Aorta (tissue), 5 donors: ENCODE measurements at regions not wholly inside any gene's neighbourhood (a gene's known extent, or its start where the extent isn't known, plus 50 kb on each side); places are given as distances from the start of the nearest gene placed in this dataset.

ENCODE experiments used
- ATAC-seq: fragments of 200-7000 bp; cut with Tn5 transposase; one replicate; pipeline ENCODE4 v1.9.1; 2022; ENCODE audit warnings: moderate library complexity; ENCODE audit not compliant: low FRiP score
- DNase-seq, 2 donors: peaks; one replicate each; pipeline ENCODE4 v3.0.0-alpha.2; 2020
- H3K27ac ChIP-seq, 2 donors: one replicate each; pipeline ENCODE4 v1.5.1; 2013; ENCODE audit warnings: low read length in 2 of 2, mild to moderate bottlenecking in 2 of 2, moderate library complexity in 2 of 2, control low read depth in 1 of 2, inconsistent platforms in 1 of 2, low read depth in 1 of 2
- H3K27me3 ChIP-seq, 2 donors: one replicate each; pipeline ENCODE4 v1.6.1; 2013; ENCODE audit warnings: control low read depth in 1 of 2, low read length in 1 of 2, mild to moderate bottlenecking in 1 of 2, moderate library complexity in 1 of 2; ENCODE audit not compliant: insufficient read depth in 2 of 2, control insufficient read depth in 1 of 2
- H3K36me3 ChIP-seq, 2 donors: one replicate each; pipeline ENCODE4 v1.6.1; 2013; ENCODE audit warnings: control low read depth in 1 of 2, low read length in 1 of 2, mild to moderate bottlenecking in 1 of 2; ENCODE audit not compliant: insufficient read depth in 2 of 2, control insufficient read depth in 1 of 2
- H3K4me1 ChIP-seq, 2 donors: one replicate each; pipeline ENCODE4 v1.6.1; 2013; ENCODE audit warnings: low read length in 2 of 2, control low read depth in 1 of 2, mild to moderate bottlenecking in 1 of 2, moderate library complexity in 1 of 2; ENCODE audit not compliant: insufficient read depth in 2 of 2, control insufficient read depth in 1 of 2
- H3K4me3 ChIP-seq, 2 donors: one replicate each; pipeline ENCODE4 v1.5.1; 2013; ENCODE audit warnings: low read length in 2 of 2, control low read depth in 1 of 2, mild to moderate bottlenecking in 1 of 2
- H3K9me3 ChIP-seq: one replicate; pipeline ENCODE4 v1.6.1; 2013; ENCODE audit warnings: mild to moderate bottlenecking, low read length; ENCODE audit not compliant: control insufficient read depth
- WGBS, 2 donors: extraction: QIAGEN DNeasy Blood & Tissue Kit; methylation state at CpG; one replicate each; pipeline ENCODE4 v1.1.7; 2013; 5-methylcytosine and 5-hydroxymethylcytosine counted together
- intact Hi-C, 2 donors: fragments of 100-400 bp; cut with DNase I; formaldehyde crosslinking; loops; one replicate each; pipeline versions ENCODE4 v1.14.2 to v1.15.0; 2022
- donor health status: healthy with polysubstance abuse.
- donor health status: Bipolar disorder and iron deficiency.
- donor health status: DM: no; HTN: no; CAD: no.
- donor health status: DM: no; HTN: no; CAD: no.
- donor health status: DM: yes; HTN: yes; CAD: no.

DNA sequence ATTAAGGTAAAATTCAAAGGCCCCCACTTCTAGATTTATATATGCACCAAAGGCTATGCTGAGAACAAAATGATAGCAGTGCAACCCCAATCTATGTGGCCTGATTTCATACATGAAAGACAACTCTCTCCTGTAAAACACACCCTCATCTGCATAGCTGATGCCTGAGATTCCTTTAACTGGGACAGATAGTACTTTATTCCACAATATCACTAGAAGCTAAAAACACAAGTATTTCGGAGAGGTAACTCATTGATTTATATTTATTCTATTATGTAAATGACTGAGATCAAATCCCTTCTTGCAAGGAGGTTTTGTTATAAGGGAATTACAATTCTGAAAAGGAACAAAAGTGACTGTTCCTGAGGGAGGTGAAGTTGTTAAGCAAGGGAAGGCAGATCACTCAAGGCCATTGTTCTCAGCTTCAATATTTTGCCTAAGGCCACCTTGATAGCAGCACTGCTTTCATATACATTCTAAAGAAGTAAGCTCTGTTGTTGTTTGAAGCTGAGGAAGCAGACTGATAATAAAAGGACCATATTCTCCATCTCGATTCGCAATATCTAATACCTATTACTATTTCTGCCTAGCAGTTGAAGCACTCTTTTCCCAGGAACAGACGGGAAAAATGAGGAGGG lies 471.0 kb upstream of the CDH7 start:
- WGBS, 2 donors: 92% methylated on average over 4 of the region's 4 CpGs
- Histone ChIP-seq H3K27ac (no peak overlapping the region), H3K36me3 (no peaks in the 10 kb centered on the region), H3K27me3 (no peaks in the 10 kb centered on the region), H3K4me3 (no peak overlapping the region), H3K9me3 (no peaks in the 10 kb centered on the region), H3K4me1 (no peaks in the 10 kb centered on the region)
- DNase-seq (no peak), ATAC-seq (no peak)
- intact Hi-C loops: no loop called here

DNA sequence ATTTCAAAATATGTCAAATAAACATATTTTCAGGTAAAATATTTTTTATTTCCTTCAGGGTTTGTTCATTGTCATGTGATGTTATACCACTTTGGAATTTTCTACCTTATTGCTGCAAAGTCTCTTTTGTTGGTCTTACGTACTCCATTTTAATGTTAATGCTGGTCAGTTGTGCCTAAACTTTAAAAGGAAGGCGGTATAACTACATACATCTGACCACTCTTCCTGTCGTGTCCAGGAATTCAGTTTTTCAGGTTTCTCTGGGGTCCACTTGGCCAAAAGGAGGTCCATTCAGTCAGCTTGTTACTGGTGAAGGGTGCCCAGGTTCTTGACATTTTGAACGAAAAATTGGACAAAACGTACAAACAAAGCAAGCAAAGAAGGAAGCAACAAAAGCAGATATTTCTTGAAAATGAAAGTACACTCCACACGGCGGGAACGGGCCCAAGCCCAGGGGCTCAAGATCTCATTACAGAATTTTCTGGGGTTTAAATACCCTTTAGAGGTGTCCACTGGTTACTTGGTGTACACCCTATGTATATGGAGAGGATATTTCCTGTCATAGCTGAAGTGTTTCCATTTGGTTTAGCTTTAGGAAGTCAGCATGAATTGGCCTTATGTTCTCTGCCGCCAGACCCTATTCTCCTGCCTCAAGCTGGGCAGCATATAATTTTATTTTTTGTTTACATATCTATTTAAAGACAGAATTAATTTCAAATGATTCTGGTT lies 471.7 kb upstream of the CDH7 start:
- Histone ChIP-seq H3K9me3 (no peaks in the 10 kb centered on the region), H3K27ac (no peak overlapping the region), H3K4me1 (no peaks in the 10 kb centered on the region), H3K4me3 (no peak overlapping the region), H3K36me3 (no peaks in the 10 kb centered on the region), H3K27me3 (no peaks in the 10 kb centered on the region)
- WGBS, 2 donors: 90 to 91% methylated on average over 9 of the region's 9 CpGs
- DNase-seq (no peak), ATAC-seq (no peak)
- intact Hi-C loops: no loop called here

DNA sequence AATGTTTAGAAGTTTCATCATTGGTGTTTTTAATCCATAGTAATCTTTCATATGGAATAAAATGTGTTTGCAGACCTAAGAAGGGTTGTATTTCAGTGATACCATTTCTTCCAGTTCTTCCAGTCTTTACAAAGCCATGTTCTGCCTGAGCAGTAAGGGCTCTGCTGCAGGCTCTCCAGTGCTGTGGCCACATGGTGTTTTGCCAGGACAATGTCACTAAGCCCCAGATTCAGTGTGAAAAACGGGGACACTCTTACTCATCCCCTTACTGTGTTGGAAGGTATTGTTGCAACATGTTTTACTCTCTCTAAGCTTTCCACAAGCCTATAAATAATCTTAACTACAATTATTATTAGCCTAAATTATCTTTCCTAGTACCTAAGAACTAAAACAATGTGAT lies 481.4 kb upstream of the CDH7 start:
- no peak overlapping the region for H3K4me3 ChIP-seq
- ATAC-seq (no peak), DNase-seq (no peak)
- H3K27ac ChIP-seq: no peak overlapping the region
- H3K4me1 ChIP-seq: no peaks in the 10 kb centered on the region
- H3K27me3 ChIP-seq: peaks cover 0 to 2% of the 10 kb centered on the region in 2 donors
- intact Hi-C loops: no loop called here
- WGBS, 2 donors: 35 to 50% methylated on average over 1 of the region's 1 CpG
- H3K36me3 ChIP-seq: no peaks in the 10 kb centered on the region
- no peaks in the 10 kb centered on the region for H3K9me3 ChIP-seq

DNA sequence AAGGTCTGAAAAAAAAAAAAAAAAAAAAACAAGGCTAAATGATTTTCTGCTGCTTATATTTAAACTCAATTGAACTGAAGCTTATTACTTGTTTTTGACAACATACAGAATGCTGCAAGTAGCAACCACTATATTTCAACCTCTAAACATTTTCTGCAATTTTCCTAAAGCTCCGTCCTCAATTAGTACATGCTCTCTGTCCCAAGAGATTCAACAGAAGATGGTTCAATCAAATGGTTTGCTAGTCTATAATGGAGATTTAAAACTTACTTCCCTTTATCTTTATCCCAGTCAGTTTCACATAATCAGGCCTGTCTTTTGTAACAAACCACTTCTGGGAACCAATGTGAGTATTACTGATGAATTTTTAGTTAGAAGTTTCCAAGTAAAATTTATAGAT lies 485.1 kb upstream of the CDH7 start:
- Histone ChIP-seq H3K9me3 (no peaks in the 10 kb centered on the region), H3K4me1 (no peaks in the 10 kb centered on the region), H3K4me3 (no peak overlapping the region), H3K36me3 (no peaks in the 10 kb centered on the region), H3K27me3 (peaks cover 0 to 2% of the 10 kb centered on the region in 2 donors), H3K27ac (no peak overlapping the region)
- WGBS, 2 donors: 84 to 91% methylated on average over 1 of the region's 1 CpG
- ATAC-seq: no peak
- no peak for DNase-seq
- intact Hi-C loops: no loop called here

DNA sequence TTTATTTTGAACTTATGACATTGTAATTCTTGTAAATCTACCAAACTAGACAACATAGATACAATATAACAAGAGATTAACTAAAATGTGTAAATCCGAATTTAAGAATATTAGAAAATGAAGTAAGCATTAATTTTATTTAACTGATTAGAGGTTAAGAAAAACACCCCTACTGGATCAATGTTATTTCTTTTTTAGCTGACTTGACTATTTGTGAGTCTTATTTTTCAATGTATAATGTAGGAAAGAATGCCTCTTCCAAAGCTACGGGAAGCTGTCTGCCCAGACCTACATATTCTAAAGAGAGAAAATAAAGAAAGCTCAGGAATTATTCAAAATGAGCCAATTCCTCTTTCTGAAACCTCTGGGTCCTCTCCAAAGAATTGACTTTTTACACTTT lies 490.8 kb upstream of the CDH7 start:
- Histone ChIP-seq H3K27me3 (no peaks in the 10 kb centered on the region), H3K4me3 (no peak overlapping the region), H3K27ac (no peak overlapping the region), H3K36me3 (no peaks in the 10 kb centered on the region), H3K9me3 (no peaks in the 10 kb centered on the region), H3K4me1 (no peaks in the 10 kb centered on the region)
- intact Hi-C loops: no loop called here
- 38 to 44% methylated on average over 2 of the region's 2 CpGs for WGBS, 2 donors
- ATAC-seq (no peak), DNase-seq (no peak)

DNA sequence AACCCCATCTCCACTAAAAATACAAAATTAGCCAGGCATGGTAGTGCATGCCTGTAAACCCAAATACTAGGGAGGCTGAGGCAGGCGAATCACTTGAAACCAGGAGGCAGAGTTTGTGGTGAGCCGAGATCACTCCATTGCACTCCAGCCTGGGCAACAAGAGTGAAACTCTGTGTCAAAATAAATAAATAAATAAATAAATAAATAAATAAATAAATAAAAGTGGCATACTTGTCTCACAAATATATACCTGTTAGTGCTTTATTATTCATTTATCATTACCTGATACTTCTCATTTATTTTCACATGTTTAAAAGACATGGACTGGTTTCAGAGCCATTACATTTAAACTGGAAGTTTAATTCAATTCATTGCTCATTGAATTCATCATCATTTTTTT lies 491.4 kb upstream of the CDH7 start:
- Histone ChIP-seq H3K4me1 (no peaks in the 10 kb centered on the region), H3K4me3 (no peak overlapping the region), H3K27me3 (no peaks in the 10 kb centered on the region), H3K27ac (no peak overlapping the region), H3K36me3 (no peaks in the 10 kb centered on the region), H3K9me3 (no peaks in the 10 kb centered on the region)
- WGBS, 2 donors: 90 to 96% methylated on average over 2 of the region's 2 CpGs
- intact Hi-C loops: no loop called here
- DNase-seq: no peak
- no peak for ATAC-seq

DNA sequence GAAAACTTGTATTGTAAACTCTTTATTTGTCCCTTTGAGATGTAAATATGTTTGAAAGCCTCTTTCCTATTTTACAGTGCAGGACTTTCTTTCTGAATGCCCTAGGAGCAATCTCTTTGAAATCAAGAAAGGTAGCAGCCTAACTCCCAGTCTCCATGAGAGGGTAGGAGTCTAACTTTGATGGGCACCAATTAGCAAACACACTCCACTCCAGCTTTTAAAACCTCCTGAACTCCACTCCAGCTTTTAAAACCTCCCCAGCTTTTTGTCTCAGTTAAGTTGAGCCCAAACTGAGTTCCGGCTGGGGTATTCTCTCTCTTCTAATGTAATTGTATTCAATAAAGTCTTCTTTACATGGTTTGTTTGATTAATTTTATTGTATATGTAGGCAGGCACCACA lies 493.7 kb upstream of the CDH7 start:
- WGBS, 2 donors: 24 to 45% methylated on average over 1 of the region's 1 CpG
- Histone ChIP-seq H3K4me3 (no peak overlapping the region), H3K9me3 (no peaks in the 10 kb centered on the region), H3K27ac (no peak overlapping the region), H3K27me3 (no peaks in the 10 kb centered on the region), H3K4me1 (no peaks in the 10 kb centered on the region), H3K36me3 (no peaks in the 10 kb centered on the region)
- intact Hi-C loops: no loop called here
- DNase-seq: no peak
- no peak for ATAC-seq

DNA sequence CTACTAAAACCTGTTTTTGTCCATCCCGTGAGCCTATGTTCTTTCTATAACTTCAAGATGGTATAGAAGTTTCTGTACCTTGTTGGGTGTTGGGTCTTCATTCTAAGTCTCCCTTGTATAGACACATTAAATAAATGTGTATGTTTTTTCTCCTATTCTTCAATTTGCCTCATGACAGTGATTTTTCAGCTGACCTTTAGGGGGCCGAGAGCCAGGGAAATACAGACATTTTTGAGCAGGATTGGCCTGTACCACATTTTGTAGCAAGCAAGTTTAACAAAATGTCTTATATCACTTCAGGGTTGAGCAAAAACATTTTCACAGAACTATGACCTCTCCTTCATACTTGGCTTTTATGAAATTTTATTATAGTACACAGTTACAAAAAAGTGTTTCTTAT lies 495.4 kb upstream of the CDH7 start:
- Histone ChIP-seq H3K36me3 (no peaks in the 10 kb centered on the region), H3K27me3 (no peaks in the 10 kb centered on the region), H3K27ac (no peak overlapping the region), H3K4me1 (no peaks in the 10 kb centered on the region), H3K9me3 (no peaks in the 10 kb centered on the region), H3K4me3 (no peak overlapping the region)
- intact Hi-C loops: no loop called here
- WGBS, 2 donors: 71 to 87% methylated on average over 2 of the region's 2 CpGs
- DNase-seq (no peak), ATAC-seq (no peak)

DNA sequence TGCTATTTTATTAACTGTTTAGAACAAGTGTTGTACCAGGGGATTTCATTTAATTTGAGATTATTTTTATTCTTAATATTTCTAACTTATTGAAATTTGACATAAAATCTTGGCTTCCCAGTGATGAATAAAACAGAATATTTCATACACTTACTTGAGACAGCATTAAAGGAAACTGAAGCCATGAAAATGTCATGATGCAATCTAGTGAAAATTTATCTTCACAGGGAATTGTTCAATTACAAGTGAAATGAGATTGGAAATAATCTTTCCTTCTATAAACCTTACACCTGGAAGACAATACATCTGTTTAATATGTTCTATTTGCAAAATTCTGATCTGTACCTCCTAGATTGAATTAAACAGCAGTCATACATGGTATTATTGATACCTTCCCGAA lies 511.0 kb upstream of the CDH7 start:
- ATAC-seq: no peak
- intact Hi-C loops: no loop called here

More for the DNA sequence above, 511.0 kb upstream of the CDH7 start:
- Histone ChIP-seq H3K4me3 (no peak overlapping the region), H3K27me3 (no peaks in the 10 kb centered on the region), H3K9me3 (peaks cover 1% of the 10 kb centered on the region), H3K36me3 (no peaks in the 10 kb centered on the region), H3K4me1 (no peaks in the 10 kb centered on the region), H3K27ac (no peak overlapping the region)
- WGBS, 2 donors: 86 to 92% methylated on average over 1 of the region's 1 CpG
- no peak for DNase-seq
